Neural progenitor cell (in vitro differentiated cells): ENCODE measurements at regions not wholly inside any gene's neighbourhood (a gene's known extent, or its start where the extent isn't known, plus 50 kb on each side); places are given as distances from the start of the nearest gene placed in this dataset.

Source experiments
- DNase-seq: peaks from one replicate; pipeline ENCODE4 v3.0.0-alpha.2; 2016; ENCODE audit warnings: low spot score
- H2AFZ ChIP-seq: fragments of 200-600 bp; sonication (generic); replicated peaks from 2 replicates; pipeline ENCODE4 v1.6.1; 2016; ENCODE audit warnings: antibody characterized with exemption
- H3F3A ChIP-seq: fragments of 200-600 bp; sonication (generic); 2 replicates; pipeline ENCODE4 v1.6.1; 2016; ENCODE audit warnings: antibody characterized with exemption, low read depth
- H3K27ac ChIP-seq: fragments of 200-600 bp; sonication (generic); 2 replicates; pipeline ENCODE4 v1.5.1; 2016; ENCODE audit warnings: mild to moderate bottlenecking
- H3K27me3 ChIP-seq: fragments of 200-600 bp; sonication (generic); 2 replicates; pipeline ENCODE4 v1.6.1; 2016; ENCODE audit warnings: mild to moderate bottlenecking, moderate library complexity
- H3K36me3 ChIP-seq: fragments of 200-600 bp; sonication (generic); 2 replicates; pipeline ENCODE4 v1.5.1; 2016
- H3K4me1 ChIP-seq: fragments of 200-600 bp; sonication (generic); 2 replicates; pipeline ENCODE4 v1.6.1; 2016; ENCODE audit warnings: mixed run types
- H3K4me2 ChIP-seq: fragments of 200-600 bp; sonication (generic); 2 replicates; pipeline ENCODE4 v1.6.1; 2016
- H3K4me3 ChIP-seq: fragments of 200-600 bp; sonication (generic); 2 replicates; pipeline ENCODE4 v1.5.1; 2016
- H3K79me2 ChIP-seq: fragments of 200-600 bp; sonication (generic); 2 replicates; pipeline ENCODE4 v1.6.1; 2016; ENCODE audit warnings: low read depth
- H3K9ac ChIP-seq: fragments of 200-600 bp; sonication (generic); 2 replicates; pipeline ENCODE4 v1.6.1; 2016
- H3K9me3 ChIP-seq: fragments of 200-600 bp; sonication (generic); 2 replicates; pipeline ENCODE4 v1.5.1; 2016; ENCODE audit warnings: low read depth
- H4K20me1 ChIP-seq: fragments of 200-600 bp; sonication (generic); 2 replicates; pipeline ENCODE4 v1.6.1; 2016; ENCODE audit warnings: low read depth
- H3K27ac Mint-ChIP-seq: 3 replicates; pipeline ENCODE4 v1.8.0; 2021; ENCODE audit warnings: mixed read lengths
- H3K27me3 Mint-ChIP-seq: 2 replicates; pipeline ENCODE4 v1.8.0; 2022; ENCODE audit warnings: low read depth, mild to moderate bottlenecking, inconsistent platforms, moderate library complexity, mixed read lengths; ENCODE audit not compliant: insufficient read depth
- H3K36me3 Mint-ChIP-seq: 3 replicates; pipeline ENCODE4 v1.8.0; 2021; ENCODE audit warnings: mixed read lengths
- H3K4me1 Mint-ChIP-seq: 3 replicates; pipeline ENCODE4 v1.8.0; 2021; ENCODE audit warnings: mixed read lengths
- H3K4me3 Mint-ChIP-seq: 3 replicates; pipeline ENCODE4 v1.8.0; 2021; ENCODE audit warnings: mild to moderate bottlenecking, moderate library complexity, mixed read lengths
- H3K9me3 Mint-ChIP-seq: 3 replicates; pipeline ENCODE4 v1.8.0; 2020; ENCODE audit warnings: mixed read lengths
- EZH2 ChIP-seq: fragments of 200-600 bp; sonication (generic); IDR thresholded peaks from 2 replicates; pipeline ENCODE4 v1.6.1; 2017; ENCODE audit warnings: antibody characterized with exemption, mild to moderate bottlenecking, moderate library complexity
- EZH2phosphoT487 ChIP-seq: fragments of 200-600 bp; sonication (generic); IDR thresholded peaks from 2 replicates; pipeline ENCODE4 v1.6.1; 2017; ENCODE audit warnings: antibody characterized with exemption
- TF ChIP-seq, protein P1 (sequence below): fragments of 200-600 bp; sonication (generic); IDR thresholded peaks from 2 replicates; pipeline ENCODE4 v1.5.1; 2017; ENCODE audit warnings: antibody characterized with exemption, mild to moderate bottlenecking

GRCh38 chr15:95898761-95899160, 431.7 kb upstream of the NR2F2 start:
- no peaks in the 10 kb centered on the region for H4K20me1 ChIP-seq
- no peak overlapping the region for H3K9ac ChIP-seq
- no peak for TF ChIP-seq EZH2
- no peak for TF ChIP-seq EZH2phosphoT487
- TF ChIP-seq, protein P1, sequence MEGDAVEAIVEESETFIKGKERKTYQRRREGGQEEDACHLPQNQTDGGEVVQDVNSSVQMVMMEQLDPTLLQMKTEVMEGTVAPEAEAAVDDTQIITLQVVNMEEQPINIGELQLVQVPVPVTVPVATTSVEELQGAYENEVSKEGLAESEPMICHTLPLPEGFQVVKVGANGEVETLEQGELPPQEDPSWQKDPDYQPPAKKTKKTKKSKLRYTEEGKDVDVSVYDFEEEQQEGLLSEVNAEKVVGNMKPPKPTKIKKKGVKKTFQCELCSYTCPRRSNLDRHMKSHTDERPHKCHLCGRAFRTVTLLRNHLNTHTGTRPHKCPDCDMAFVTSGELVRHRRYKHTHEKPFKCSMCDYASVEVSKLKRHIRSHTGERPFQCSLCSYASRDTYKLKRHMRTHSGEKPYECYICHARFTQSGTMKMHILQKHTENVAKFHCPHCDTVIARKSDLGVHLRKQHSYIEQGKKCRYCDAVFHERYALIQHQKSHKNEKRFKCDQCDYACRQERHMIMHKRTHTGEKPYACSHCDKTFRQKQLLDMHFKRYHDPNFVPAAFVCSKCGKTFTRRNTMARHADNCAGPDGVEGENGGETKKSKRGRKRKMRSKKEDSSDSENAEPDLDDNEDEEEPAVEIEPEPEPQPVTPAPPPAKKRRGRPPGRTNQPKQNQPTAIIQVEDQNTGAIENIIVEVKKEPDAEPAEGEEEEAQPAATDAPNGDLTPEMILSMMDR, result no peak
- H3K27ac Mint-ChIP-seq, result no peak overlapping the region
- H3K79me2 ChIP-seq, result no peaks in the 10 kb centered on the region
- H3K9me3 Mint-ChIP-seq, result no peaks in the 10 kb centered on the region
- no peak overlapping the region for H3K27ac ChIP-seq
- no peaks in the 10 kb centered on the region for H3K4me1 ChIP-seq
- H3K36me3 Mint-ChIP-seq, result no peaks in the 10 kb centered on the region
- no peak overlapping the region for H2AFZ ChIP-seq
- no peaks in the 10 kb centered on the region for H3K9me3 ChIP-seq
- H3K36me3 ChIP-seq, result no peaks in the 10 kb centered on the region
- H3K27me3 Mint-ChIP-seq, result peaks cover 2% of the 10 kb centered on the region
- no peaks in the 10 kb centered on the region for H3F3A ChIP-seq
- H3K27me3 ChIP-seq, result no peaks in the 10 kb centered on the region
- no peak overlapping the region for H3K4me3 ChIP-seq
- no peak overlapping the region for H3K4me2 ChIP-seq
- peaks cover 23% of the 10 kb centered on the region for H3K4me1 Mint-ChIP-seq
- no peak for DNase-seq
- no peak overlapping the region for H3K4me3 Mint-ChIP-seq

DNA sequence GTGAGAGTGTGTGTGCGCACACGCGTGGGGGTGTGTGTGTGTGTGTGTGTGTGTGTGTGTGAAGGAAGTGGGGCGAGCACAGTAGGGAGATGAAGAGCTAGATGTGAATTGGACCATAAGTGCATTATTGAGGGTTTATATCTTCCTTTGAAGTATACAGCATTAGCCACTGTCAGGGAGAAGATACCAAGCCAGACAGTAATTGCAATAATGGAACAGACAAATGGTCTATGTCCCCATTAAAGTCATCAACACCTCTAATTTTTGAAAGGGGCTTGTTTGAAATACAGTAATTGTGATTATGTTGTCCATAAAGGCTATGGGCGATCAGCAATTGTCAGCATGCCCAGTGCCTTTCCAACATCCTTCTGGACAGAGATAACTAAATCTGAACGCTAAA, 429.2 kb upstream of the NR2F2 start:
- Histone ChIP-seq H3K9me3 (no peaks in the 10 kb centered on the region), H3K4me2 (no peak overlapping the region), H3K36me3 (no peaks in the 10 kb centered on the region), H2AFZ (no peak overlapping the region), H4K20me1 (no peaks in the 10 kb centered on the region), H3K4me3 (no peak overlapping the region), H3K79me2 (no peaks in the 10 kb centered on the region), H3F3A (no peaks in the 10 kb centered on the region), H3K4me1 (no peaks in the 10 kb centered on the region), H3K27me3 (no peaks in the 10 kb centered on the region), H3K9ac (no peak overlapping the region), H3K27ac (no peak overlapping the region)
- TF ChIP-seq EZH2, result no peak
- no peak for TF ChIP-seq EZH2phosphoT487
- TF ChIP-seq, protein P1, result no peak
- Mint-ChIP-seq H3K4me3 (no peak overlapping the region), H3K9me3 (peaks cover 4% of the 10 kb centered on the region), H3K36me3 (no peaks in the 10 kb centered on the region), H3K27ac (no peak overlapping the region), H3K4me1 (peaks cover 24% of the 10 kb centered on the region), H3K27me3 (peaks cover 2% of the 10 kb centered on the region)
- no peak for DNase-seq

DNA sequence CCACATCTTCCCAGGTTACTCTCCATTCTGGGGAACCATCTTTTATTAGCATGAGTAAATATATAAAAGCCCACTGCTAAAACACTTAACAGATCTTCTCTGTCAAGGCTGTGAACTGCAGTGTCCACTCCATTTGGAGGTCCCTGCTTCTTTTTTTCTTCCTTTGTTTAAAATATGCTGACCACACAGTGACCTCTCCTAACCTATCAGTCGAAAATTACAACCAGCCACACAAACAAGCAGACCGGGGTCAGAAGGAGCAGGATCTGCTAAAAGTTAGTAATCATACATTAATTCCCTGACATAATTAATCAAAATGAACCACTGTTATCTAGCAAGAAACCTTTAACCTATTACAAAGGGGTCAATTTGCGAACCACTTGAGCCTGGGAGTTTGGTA, 427.9 kb upstream of the NR2F2 start:
- Histone ChIP-seq H3K4me1 (no peaks in the 10 kb centered on the region), H3K27me3 (no peaks in the 10 kb centered on the region), H3K27ac (no peak overlapping the region), H3K9me3 (no peaks in the 10 kb centered on the region), H3K79me2 (no peaks in the 10 kb centered on the region), H3F3A (no peaks in the 10 kb centered on the region), H4K20me1 (no peaks in the 10 kb centered on the region), H3K36me3 (no peaks in the 10 kb centered on the region), H3K4me2 (no peak overlapping the region), H2AFZ (no peak overlapping the region), H3K9ac (no peak overlapping the region), H3K4me3 (no peak overlapping the region)
- DNase-seq, result no peak
- H3K4me1 Mint-ChIP-seq, result peaks cover 29% of the 10 kb centered on the region
- peaks cover 2% of the 10 kb centered on the region for H3K27me3 Mint-ChIP-seq
- H3K36me3 Mint-ChIP-seq, result no peaks in the 10 kb centered on the region
- H3K9me3 Mint-ChIP-seq, result peaks cover 4% of the 10 kb centered on the region
- no peak overlapping the region for H3K4me3 Mint-ChIP-seq
- H3K27ac Mint-ChIP-seq, result peak overlapping the region; percentile 8
- TF ChIP-seq, protein P1, result no peak
- TF ChIP-seq EZH2 (no peak), EZH2phosphoT487 (no peak)

GRCh38 chr15:95903352-95903751, 427.1 kb upstream of the NR2F2 start:
- Histone ChIP-seq H3K79me2 (no peaks in the 10 kb centered on the region), H3K4me2 (no peak overlapping the region), H2AFZ (no peak overlapping the region), H3K4me3 (no peak overlapping the region), H3K9ac (no peak overlapping the region), H3K27ac (no peak overlapping the region), H3K36me3 (no peaks in the 10 kb centered on the region), H3K4me1 (peaks cover under 1% of the 10 kb centered on the region), H3K9me3 (no peaks in the 10 kb centered on the region), H4K20me1 (no peaks in the 10 kb centered on the region), H3F3A (no peaks in the 10 kb centered on the region), H3K27me3 (no peaks in the 10 kb centered on the region)
- no peak for TF ChIP-seq EZH2phosphoT487
- no peak for TF ChIP-seq EZH2
- TF ChIP-seq, protein P1, result no peak
- DNase-seq, result no peak
- H3K36me3 Mint-ChIP-seq, result no peaks in the 10 kb centered on the region
- peaks cover 26% of the 10 kb centered on the region for H3K4me1 Mint-ChIP-seq
- H3K27ac Mint-ChIP-seq, result no peak overlapping the region
- no peak overlapping the region for H3K4me3 Mint-ChIP-seq
- H3K9me3 Mint-ChIP-seq, result peaks cover 4% of the 10 kb centered on the region
- H3K27me3 Mint-ChIP-seq, result peaks cover 2% of the 10 kb centered on the region
